Mesenchymal stem cell (in vitro differentiated cells and primary cell): ENCODE measurements at regions not wholly inside any gene's neighbourhood (a gene's known extent, or its start where the extent isn't known, plus 50 kb on each side); places are given as distances from the start of the nearest gene placed in this dataset.
"Not testable (repeated sequence)": the region's sequence is repeated elsewhere in the genome, so short reads cannot be mapped to it uniquely, and the experiment has no call there.

Experiments used
- DNase-seq: peaks from one replicate; pipeline ENCODE4 v3.0.0-alpha.2; 2013
- H2AFZ ChIP-seq: one replicate; pipeline ENCODE4 v1.6.1; 2013; ENCODE audit warnings: low read depth, mild to moderate bottlenecking, control low read depth, inconsistent platforms, low read length, moderate library complexity
- H2AK5ac ChIP-seq: 2 replicates; pipeline ENCODE4 v1.6.1; 2013; ENCODE audit warnings: low read length, moderate library complexity, mild to moderate bottlenecking, inconsistent platforms; ENCODE audit not compliant: severe bottlenecking
- H2BK120ac ChIP-seq: one replicate; pipeline ENCODE4 v1.6.1; 2013; ENCODE audit warnings: low read depth, mild to moderate bottlenecking, inconsistent platforms, low read length, moderate library complexity
- H2BK12ac ChIP-seq, 2 experiments: one replicate each; pipeline ENCODE4 v1.6.1; 2013; ENCODE audit warnings: inconsistent platforms in 2 of 2, low read length in 2 of 2, mild to moderate bottlenecking in 2 of 2, moderate library complexity in 2 of 2, control low read depth in 1 of 2
- H2BK15ac ChIP-seq: one replicate; pipeline ENCODE4 v1.6.1; 2013; ENCODE audit warnings: mild to moderate bottlenecking, low read depth, inconsistent platforms; ENCODE audit not compliant: poor library complexity, severe bottlenecking
- H2BK5ac ChIP-seq: 2 replicates; pipeline ENCODE4 v1.6.1; 2013; ENCODE audit warnings: low read depth, mild to moderate bottlenecking, low read length, control low read depth, inconsistent platforms; ENCODE audit not compliant: poor library complexity, severe bottlenecking
- H3K14ac ChIP-seq, 2 experiments: one replicate each; pipeline ENCODE4 v1.6.1; 2013; ENCODE audit warnings: inconsistent platforms in 2 of 2, low read length in 2 of 2, control low read depth in 1 of 2, mild to moderate bottlenecking in 1 of 2, moderate library complexity in 1 of 2
- H3K18ac ChIP-seq, 2 experiments: one replicate each; pipeline ENCODE4 v1.6.1; 2013; ENCODE audit warnings: inconsistent platforms in 2 of 2, low read length in 2 of 2, control low read depth in 1 of 2, low read depth in 1 of 2, mild to moderate bottlenecking in 1 of 2
- H3K23ac ChIP-seq, 2 experiments: one replicate each; pipeline ENCODE4 v1.6.1; 2013; ENCODE audit warnings: inconsistent platforms in 2 of 2, low read length in 2 of 2, mild to moderate bottlenecking in 2 of 2, moderate library complexity in 2 of 2, control low read depth in 1 of 2
- H3K27ac ChIP-seq: 2 replicates; pipeline ENCODE4 v1.5.1; 2013; ENCODE audit warnings: mild to moderate bottlenecking, moderate library complexity, low read length, control low read depth, inconsistent platforms; ENCODE audit not compliant: poor library complexity, severe bottlenecking
- H3K27me3 ChIP-seq, 2 experiments: 2 replicates each; pipeline versions ENCODE4 v1.6.1 to v1.7.0; 2013; ENCODE audit warnings: low read length in 2 of 2, mild to moderate bottlenecking in 2 of 2, moderate library complexity in 2 of 2, control low read depth in 1 of 2, inconsistent platforms in 1 of 2; ENCODE audit not compliant: control insufficient read depth in 1 of 2, insufficient read depth in 1 of 2
- H3K36me3 ChIP-seq, 2 experiments: 2 replicates each; pipeline versions ENCODE4 v1.6.1 to v1.7.0; 2013; ENCODE audit warnings: low read length in 2 of 2, control low read depth in 1 of 2, inconsistent platforms in 1 of 2, low read depth in 1 of 2, mild to moderate bottlenecking in 1 of 2; ENCODE audit not compliant: insufficient read depth in 2 of 2, control insufficient read depth in 1 of 2
- H3K4ac ChIP-seq, 2 experiments: one replicate each; pipeline ENCODE4 v1.6.1; 2013; ENCODE audit warnings: inconsistent platforms in 2 of 2, low read length in 2 of 2, mild to moderate bottlenecking in 2 of 2, moderate library complexity in 2 of 2, control low read depth in 1 of 2, low read depth in 1 of 2
- H3K4me1 ChIP-seq: 2 replicates; pipeline ENCODE4 v1.6.1; 2013; ENCODE audit warnings: low read depth, low read length, control low read depth; ENCODE audit not compliant: control insufficient read depth, insufficient read depth
- H3K4me2 ChIP-seq: 2 replicates; pipeline ENCODE4 v1.6.1; 2013; ENCODE audit warnings: low read length, mild to moderate bottlenecking, inconsistent platforms; ENCODE audit not compliant: poor library complexity, severe bottlenecking
- H3K4me3 ChIP-seq, 2 experiments: 2 replicates each; pipeline versions ENCODE4 v1.5.1 to v1.7.0; 2013; ENCODE audit warnings: low read length in 2 of 2, mild to moderate bottlenecking in 2 of 2, control low read depth in 1 of 2, low read depth in 1 of 2; ENCODE audit not compliant: insufficient read depth in 1 of 2
- H3K79me1 ChIP-seq: replicated peaks from 2 replicates; pipeline ENCODE4 v1.6.1; 2013; ENCODE audit warnings: mild to moderate bottlenecking, control low read depth, low read length, inconsistent platforms; ENCODE audit not compliant: poor library complexity, severe bottlenecking
- H3K9ac ChIP-seq: 2 replicates; pipeline ENCODE4 v1.7.0; 2013; ENCODE audit warnings: mild to moderate bottlenecking, low read length, moderate library complexity
- H3K9me3 ChIP-seq: 2 replicates; pipeline ENCODE4 v1.7.0; 2013; ENCODE audit warnings: mild to moderate bottlenecking, low read length; ENCODE audit not compliant: control insufficient read depth
- H4K8ac ChIP-seq: one replicate; pipeline ENCODE4 v1.6.1; 2013; ENCODE audit warnings: inconsistent platforms, mild to moderate bottlenecking, low read length, moderate library complexity
- H4K91ac ChIP-seq: one replicate; pipeline ENCODE4 v1.6.1; 2013; ENCODE audit warnings: mild to moderate bottlenecking, low read length, inconsistent platforms
- WGBS: methylation state at CpG from one replicate; pipeline ENCODE4 v1.1.7; 2013; ENCODE audit warnings: mixed read lengths; 5-methylcytosine and 5-hydroxymethylcytosine counted together

DNA sequence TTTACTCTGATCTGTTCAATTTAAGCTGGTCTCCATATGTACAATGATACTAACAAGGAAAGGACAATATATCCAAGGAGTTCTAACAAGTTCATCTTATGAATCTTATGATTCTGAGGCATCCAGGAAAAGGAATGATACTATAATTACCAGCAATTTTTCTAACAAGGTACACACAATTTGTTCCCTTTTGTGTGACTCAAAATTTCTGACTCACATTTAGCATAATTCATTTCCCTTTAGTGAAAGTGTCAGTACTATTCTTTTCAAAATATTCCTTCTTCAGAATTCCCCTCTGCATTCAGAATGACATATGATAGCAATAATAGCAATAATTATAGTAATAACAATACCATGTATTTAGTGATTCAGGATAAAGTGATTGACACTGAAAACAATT, 594.8 kb downstream of the DMRTA1 start:
- no peak overlapping the region for H4K91ac ChIP-seq
- no peak overlapping the region for H2AK5ac ChIP-seq
- H2BK120ac ChIP-seq, result no peak overlapping the region
- no peak overlapping the region for H2BK12ac ChIP-seq
- no peak overlapping the region for H4K8ac ChIP-seq
- H3K27me3 ChIP-seq, result no peaks in the 10 kb centered on the region
- H2BK15ac ChIP-seq, result no peak overlapping the region
- no peak overlapping the region for H3K4me3 ChIP-seq
- H3K18ac ChIP-seq, result no peak overlapping the region
- no peaks in the 10 kb centered on the region for H3K36me3 ChIP-seq
- H3K4me1 ChIP-seq, result no peaks in the 10 kb centered on the region
- H3K27ac ChIP-seq, result no peak overlapping the region
- H3K9ac ChIP-seq, result no peak overlapping the region
- no peak overlapping the region for H3K4me2 ChIP-seq
- no peak overlapping the region for H2AFZ ChIP-seq
- H3K4ac ChIP-seq, result no peak overlapping the region
- no peaks in the 10 kb centered on the region for H3K9me3 ChIP-seq
- H3K23ac ChIP-seq, result no peak overlapping the region
- H3K14ac ChIP-seq, result no peak overlapping the region
- no peak overlapping the region for H2BK5ac ChIP-seq
- DNase-seq, result no peak
- H3K79me1 ChIP-seq, result no peaks in the 10 kb centered on the region

- Histone ChIP-seq H3K4me3 (no peak overlapping the region), H2BK12ac (no peak overlapping the region), H3K79me1 (no peaks in the 10 kb centered on the region), H3K27ac (no peak overlapping the region), H2AK5ac (no peak overlapping the region), H2BK120ac (no peak overlapping the region), H3K27me3 (no peaks in the 10 kb centered on the region), H3K18ac (no peak overlapping the region), H3K4me1 (no peaks in the 10 kb centered on the region), H4K91ac (no peak overlapping the region), H2BK5ac (no peak overlapping the region), H3K4me2 (no peak overlapping the region), H3K4ac (no peak overlapping the region), H3K9me3 (no peaks in the 10 kb centered on the region), H3K14ac (no peak overlapping the region), H3K9ac (no peak overlapping the region), H3K23ac (no peak overlapping the region), H4K8ac (no peak overlapping the region), H3K36me3 (no peaks in the 10 kb centered on the region), H2AFZ (no peak overlapping the region), H2BK15ac (no peak overlapping the region)
- DNase-seq, result peak; percentile 11
Observed at GRCh38 chr9:23044549-23044948, 597.9 kb downstream of the DMRTA1 start.

GRCh38 chr9:23046026-23046425, 599.4 kb downstream of the DMRTA1 start:
- not testable (repeated sequence) for H3K27me3 ChIP-seq, H3K79me1 ChIP-seq, H3K4me3 ChIP-seq, H4K8ac ChIP-seq, H2BK12ac ChIP-seq, H3K4me2 ChIP-seq, H3K18ac ChIP-seq, H3K14ac ChIP-seq, H2AFZ ChIP-seq, H2BK15ac ChIP-seq, H3K9me3 ChIP-seq, H3K4me1 ChIP-seq, H3K4ac ChIP-seq, H4K91ac ChIP-seq, H2AK5ac ChIP-seq, H3K23ac ChIP-seq, H2BK120ac ChIP-seq, H3K27ac ChIP-seq, DNase-seq, H3K36me3 ChIP-seq, H2BK5ac ChIP-seq, H3K9ac ChIP-seq
- WGBS, result 88% methylated on average over 1 of the region's 1 CpG

DNA sequence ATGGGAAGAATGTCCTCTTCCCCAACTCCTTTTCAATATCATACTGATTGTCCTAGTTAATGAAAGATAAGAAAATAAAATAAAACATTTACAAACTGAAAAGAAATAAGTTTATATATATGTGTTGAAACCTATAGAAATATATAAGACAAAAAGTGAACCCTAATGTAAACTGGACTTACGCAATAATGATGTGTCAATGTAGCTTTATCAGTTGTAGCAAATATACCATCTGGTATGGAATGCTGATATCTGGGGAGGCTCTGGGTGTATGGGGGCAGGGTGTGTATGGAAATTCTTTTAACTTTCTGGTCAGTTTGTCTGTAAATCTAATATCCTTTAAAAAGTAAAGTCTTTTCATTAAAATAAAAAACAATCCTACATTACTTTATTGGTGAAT, 603.9 kb downstream of the DMRTA1 start:
- no peak for DNase-seq
- no peak overlapping the region for H3K9ac ChIP-seq
- no peaks in the 10 kb centered on the region for H3K36me3 ChIP-seq
- no peak overlapping the region for H3K23ac ChIP-seq
- H2BK120ac ChIP-seq, result no peak overlapping the region
- H3K27ac ChIP-seq, result no peak overlapping the region
- H2AK5ac ChIP-seq, result no peak overlapping the region
- no peak overlapping the region for H3K4me2 ChIP-seq
- H3K4me1 ChIP-seq, result no peaks in the 10 kb centered on the region
- H3K4ac ChIP-seq, result no peak overlapping the region
- no peak overlapping the region for H2BK15ac ChIP-seq
- no peak overlapping the region for H4K91ac ChIP-seq
- H4K8ac ChIP-seq, result no peak overlapping the region
- no peak overlapping the region for H3K4me3 ChIP-seq
- H2AFZ ChIP-seq, result no peak overlapping the region
- no peaks in the 10 kb centered on the region for H3K27me3 ChIP-seq
- WGBS, result 100% methylated on average over 1 of the region's 1 CpG
- H2BK5ac ChIP-seq, result no peak overlapping the region
- H3K18ac ChIP-seq, result no peak overlapping the region
- H3K79me1 ChIP-seq, result no peaks in the 10 kb centered on the region
- H3K14ac ChIP-seq, result no peak overlapping the region
- no peaks in the 10 kb centered on the region for H3K9me3 ChIP-seq
- no peak overlapping the region for H2BK12ac ChIP-seq
